ENCODE measurements at regions not wholly inside any gene's neighbourhood (a gene's known extent, or its start where the extent isn't known, plus 50 kb on each side); places are given as distances from the start of the nearest gene placed in this dataset.

- POLR2A ChIA-PET: no interaction called here
These were observed 122.3 kb upstream of the STT3B start for GRCh38 chr3:31410411-31410810.

More at GRCh38 chr3:31410411-31410810, 122.3 kb upstream of the STT3B start:
- BruUV-seq (replicated peaks): no TSS peak
- no peak overlapping the region for H3K27ac ChIP-seq (ENCODE audit: extremely low read length, insufficient read depth, low read length)
- ATAC-seq: no peak
- H4K20me1 ChIP-seq (ENCODE audit: insufficient read depth, low read length): no peaks in the 10 kb centered on the region
- 63% methylated on average over 3 of the region's 3 CpGs for WGBS (ENCODE audit: low lambda C conversion rate)
- no peak for FAIRE-seq
- no peak overlapping the region for H3K4me2 ChIP-seq (ENCODE audit: low read depth, low read length)
- DNase-seq (ENCODE audit: low spot score): no peak
- no peaks in the 10 kb centered on the region for H3K27me3 ChIP-seq (ENCODE audit: control insufficient read depth in 1 of 2, insufficient read depth in 2 of 2, low read length in 2 of 2)
- in situ Hi-C loops (cut with HindIII; ENCODE audit: extremely low pct_ligation_motif_present, low pct_unique_long_range_greater_than_20kb): no loop called here
- H3K9me3 ChIP-seq (ENCODE audit: low read length): no peaks in the 10 kb centered on the region
- no peaks in the 10 kb centered on the region for H3K36me3 ChIP-seq (replicated peaks in 1 of 2; ENCODE audit: control insufficient read depth in 1 of 2, insufficient read depth in 2 of 2, low read length in 2 of 2)
- H3K79me2 ChIP-seq (ENCODE audit: insufficient read depth, low read length): no peaks in the 10 kb centered on the region
- H3K4me3 ChIP-seq (replicated peaks in 1 of 3; ENCODE audit: insufficient read depth in 1 of 3, low read depth in 2 of 3, low read length in 3 of 3): no peak overlapping the region
- intact Hi-C loops (cut with micrococcal nuclease; ENCODE audit: unreplicated experiment): no loop called here
- 0 out of 2 replicates have a peak, but pooled peaks cover 5% of the 10 kb centered on the region for H3K4me1 ChIP-seq (ENCODE audit: insufficient read depth, low read length)
- CTCF ChIA-PET (ENCODE audit: low intra/inter-chr PET ratio, low total read pairs): no interaction called here
- no peak overlapping the region for H3K9ac ChIP-seq (ENCODE audit: insufficient read depth, low read depth, low read length)
- H2AFZ ChIP-seq (ENCODE audit: low read length): no peak overlapping the region
- no peak for TF ChIP-seq YEATS2 (CRISPR knock-in tag; IDR thresholded peaks at IDR 0.05; ENCODE audit: borderline replicate concordance)
- no peak for TF ChIP-seq PAWR (CRISPR knock-in tag; IDR thresholded peaks at IDR 0.05; ENCODE audit: borderline replicate concordance)
- TF ChIP-seq ZNF761 (CRISPR knock-in tag; conservative IDR thresholded peaks at IDR 0.05): no peak
- no peak for TF ChIP-seq IRX3 (CRISPR knock-in tag; IDR thresholded peaks at IDR 0.05; ENCODE audit: borderline replicate concordance, low read depth)
- TF ChIP-seq ZNF296 (CRISPR knock-in tag; conservative IDR thresholded peaks at IDR 0.05): no peak
- TF ChIP-seq ATF5 (CRISPR knock-in tag; IDR thresholded peaks at IDR 0.05; ENCODE audit: low read depth): no peak
- no peak for TF ChIP-seq ZFP1 (CRISPR knock-in tag; IDR thresholded peaks at IDR 0.05)
- no peak for TF ChIP-seq BHLHE40 (IDR thresholded peaks at IDR 0.05; ENCODE audit: low read length)
- no peak for TF ChIP-seq ZNF263 (CRISPR knock-in tag; IDR thresholded peaks at IDR 0.05)
- no peak for TF ChIP-seq ZNF24 (IDR thresholded peaks at IDR 0.05)
- no peak for TF ChIP-seq SAP130 (CRISPR knock-in tag; IDR thresholded peaks at IDR 0.05; ENCODE audit: low read depth)
- no peak for TF ChIP-seq RXRA (CRISPR knock-in tag; IDR thresholded peaks at IDR 0.05)
- TF ChIP-seq BRF2 (CRISPR knock-in tag; IDR thresholded peaks at IDR 0.05): no peak

All from HepG2 (cell line).